ENCODE measurements at regions not wholly inside any gene's neighbourhood (a gene's known extent, or its start where the extent isn't known, plus 50 kb on each side); places are given as distances from the start of the nearest gene placed in this dataset.

- ATAC-seq (ENCODE audit: low read depth), result no peak
- H3K4me2 ChIP-seq (replicated peaks; ENCODE audit: low read depth, low read length, poor library complexity, severe bottlenecking), result no peak overlapping the region
These were observed 193.7 kb upstream of the PDE3A start for GRCh38 chr12:20174528-20175175.

More at GRCh38 chr12:20174528-20175175, 193.7 kb upstream of the PDE3A start:
- CTCF ChIA-PET, result no interaction called here
- Histone ChIP-seq H3K4me3 (ENCODE audit: control extremely low read depth in 1 of 5, extremely low read depth in 1 of 5, insufficient read depth in 1 of 5, low read depth in 2 of 5, low read length in 4 of 5) (no peak overlapping the region), H3K36me3 (replicated peaks in 1 of 2; ENCODE audit: control extremely low read depth in 1 of 2, control insufficient read depth in 1 of 2, extremely low read depth in 1 of 2, insufficient read depth in 2 of 2, low read length in 1 of 2) (no peaks in the 10 kb centered on the region), H3K4me1 (ENCODE audit: control insufficient read depth in 2 of 2, insufficient read depth in 2 of 2, low read length in 2 of 2) (no peaks in the 10 kb centered on the region), H3K27me3 (replicated peaks in 1 of 4; ENCODE audit: control extremely low read depth in 1 of 4, control insufficient read depth in 3 of 4, insufficient read depth in 4 of 4, low read length in 3 of 4) (no peaks in the 10 kb centered on the region), H4K20me1 (ENCODE audit: control insufficient read depth, insufficient read depth, low read length, poor library complexity, severe bottlenecking) (no peaks in the 10 kb centered on the region), H2AFZ (ENCODE audit: insufficient read depth, low read depth, low read length, poor library complexity, severe bottlenecking) (no peak overlapping the region), H3K79me2 (ENCODE audit: control insufficient read depth, insufficient read depth, low read length) (no peaks in the 10 kb centered on the region), H3K27ac (ENCODE audit: low read length in 2 of 2) (no peak overlapping the region), H3K9me3 (ENCODE audit: control extremely low read depth in 1 of 3, control insufficient read depth in 2 of 3, insufficient read depth in 1 of 3, low read length in 2 of 3) (peaks cover 0 to 10% (median 0%) of the 10 kb centered on the region in 3 donors), H3K9ac (ENCODE audit: low read length) (no peak overlapping the region)
- TF ChIP-seq CTCF (IDR thresholded peaks at IDR 0.05) (no peak), EZH2 (IDR thresholded peaks at IDR 0.05; ENCODE audit: borderline replicate concordance, insufficient read depth, low read depth, low read length, poor library complexity, severe bottlenecking) (no peak)
- peaks cover 6% of the 10 kb centered on the region for H3K9me3 Mint-ChIP-seq (ENCODE audit: insufficient read depth)
- H3K27ac Mint-ChIP-seq, result no peak overlapping the region
- no peak overlapping the region for H3K4me3 Mint-ChIP-seq
- no peak for DNase-seq
- intact Hi-C loops (cut with micrococcal nuclease), result no loop called here
- POLR2A ChIA-PET, result no interaction called here
- WGBS (ENCODE audit: insufficient coverage), result 85% methylated on average over 9 of the region's 9 CpGs
- H3K4me1 Mint-ChIP-seq, result no peaks in the 10 kb centered on the region
- no peaks in the 10 kb centered on the region for H3K27me3 Mint-ChIP-seq

Measured in B cell (primary cell).